GM21528 (cell line): ENCODE measurements at regions not wholly inside any gene's neighbourhood (a gene's known extent, or its start where the extent isn't known, plus 50 kb on each side); places are given as distances from the start of the nearest gene placed in this dataset.

Experiments
- ATAC-seq: cut with Tn5 transposase; IDR thresholded peaks from one replicate; pipeline ENCODE4 v1.9.1; 2021; ENCODE audit warnings: mild to moderate bottlenecking, moderate library complexity; ENCODE audit not compliant: unreplicated experiment, low FRiP score

DNA sequence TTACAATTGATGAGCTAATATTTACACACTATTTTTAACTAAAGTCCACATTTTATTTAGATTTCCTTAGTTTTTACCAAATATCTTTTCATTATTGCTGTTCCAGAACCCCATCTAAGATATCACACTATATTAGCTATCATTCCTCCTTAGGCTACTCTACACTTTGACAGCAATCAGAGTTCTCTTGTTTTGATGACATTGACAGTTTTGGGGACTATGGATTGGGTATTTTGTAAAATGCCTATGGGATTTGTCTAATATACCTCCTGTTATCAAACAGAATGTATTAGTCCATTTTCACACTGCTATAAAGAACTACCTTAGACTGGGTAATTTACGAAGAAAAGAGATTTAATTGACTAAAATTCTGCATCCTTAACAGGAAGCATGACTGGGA is 489.1 kb downstream of the FOXG1 start:
- ATAC-seq = no peak

DNA sequence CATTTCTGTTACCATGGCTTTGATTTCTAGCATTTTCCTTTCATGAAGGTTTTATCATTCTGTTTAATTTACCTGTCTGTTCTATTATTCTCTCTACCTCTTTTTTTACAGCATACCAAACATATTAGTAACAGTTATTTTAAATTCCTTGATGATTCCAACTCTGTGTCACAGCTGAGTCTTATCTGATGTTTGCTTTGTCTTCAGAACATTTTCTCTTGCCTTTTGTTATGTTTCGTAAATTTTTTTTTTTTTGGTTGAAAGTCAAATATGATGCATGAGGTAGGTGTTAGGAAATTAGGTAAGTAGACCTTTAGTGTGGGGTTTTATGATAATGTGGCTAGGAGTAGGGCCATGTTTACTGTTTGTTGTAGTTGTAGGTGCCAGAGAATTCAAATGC is 496.4 kb downstream of the FOXG1 start:
- ATAC-seq = no peak

DNA sequence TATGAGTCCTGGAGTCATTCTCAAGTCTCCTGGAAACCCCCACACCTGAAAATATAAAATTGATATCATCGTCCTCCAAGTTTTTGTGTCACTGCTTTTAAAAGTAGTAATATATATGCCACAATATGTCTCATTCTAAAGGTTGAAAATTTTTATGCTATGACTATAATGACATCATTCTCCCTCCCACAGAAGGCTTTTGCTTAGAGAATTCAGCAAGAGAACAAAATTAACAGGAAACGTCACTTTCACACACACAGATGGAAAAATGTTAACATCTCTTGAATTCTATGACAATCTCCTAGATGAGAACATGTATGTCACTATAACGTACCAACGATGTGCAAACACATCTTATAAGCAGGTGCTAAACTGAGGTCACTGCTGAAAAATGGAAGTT is 498.3 kb downstream of the FOXG1 start:
- no peak for ATAC-seq

DNA sequence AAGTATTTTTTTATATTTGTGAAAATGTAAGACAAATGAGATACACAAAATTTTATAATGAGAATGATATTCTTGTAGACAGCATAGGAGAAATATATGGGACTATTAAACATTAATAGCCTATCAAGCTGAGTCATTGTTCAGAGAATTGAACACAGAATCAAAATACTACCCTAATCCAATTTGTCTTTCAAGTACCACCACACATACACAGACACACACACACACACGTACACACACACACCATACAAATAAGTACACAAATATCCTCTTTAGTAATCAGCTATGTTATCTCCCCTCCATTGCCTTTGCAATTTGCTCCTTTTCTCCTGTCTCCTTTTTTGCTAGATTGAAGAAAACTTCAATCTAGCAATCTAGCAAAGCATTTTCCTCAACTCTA is 499.3 kb downstream of the FOXG1 start:
- ATAC-seq = no peak

- no peak for ATAC-seq
Observed at GRCh38 chr14:29271669-29272068, 505.1 kb downstream of the FOXG1 start.

- no peak for ATAC-seq
Observed at GRCh38 chr14:29273513-29273912, 506.9 kb downstream of the FOXG1 start.

DNA sequence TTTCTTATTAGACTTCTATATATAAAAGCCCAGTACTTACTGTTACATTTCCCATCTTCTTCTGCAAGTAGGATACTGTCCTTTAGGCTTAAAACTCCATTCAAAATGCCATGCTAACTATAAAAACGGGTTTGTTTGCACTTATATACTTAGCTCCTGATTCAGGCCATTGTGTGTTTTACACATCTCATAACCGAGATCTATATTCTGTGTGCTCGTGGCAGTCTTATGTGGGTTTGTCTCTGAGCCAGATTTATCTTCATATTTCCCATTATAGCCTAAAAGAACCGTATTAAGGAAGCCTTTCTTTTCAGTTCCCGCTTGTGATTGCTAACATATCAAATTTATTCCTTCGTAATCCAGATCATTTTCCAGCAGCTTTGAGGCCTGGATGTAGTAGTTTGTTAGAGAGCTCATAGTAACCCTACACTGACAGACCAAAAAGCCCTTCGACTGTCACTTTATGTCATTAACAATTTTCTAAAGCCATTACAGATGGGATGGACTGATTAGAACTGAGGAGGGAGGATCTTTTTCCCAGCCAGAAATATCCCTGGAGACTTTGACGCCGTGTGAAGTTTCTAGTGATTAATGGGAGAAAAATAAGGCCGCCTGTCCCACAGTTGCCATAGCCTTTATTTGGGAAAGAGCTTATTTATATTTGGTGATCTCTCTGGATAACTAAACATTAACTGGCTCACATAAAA is 508.5 kb downstream of the FOXG1 start:
- no peak for ATAC-seq

GRCh38 chr14:29278301-29279263 is 512.0 kb downstream of the FOXG1 start:
- ATAC-seq = no peak

- ATAC-seq = no peak
Observed at GRCh38 chr14:29282169-29282568, 515.6 kb downstream of the FOXG1 start.

- ATAC-seq = no peak
Observed at GRCh38 chr14:29290441-29290840, 523.9 kb downstream of the FOXG1 start.

DNA sequence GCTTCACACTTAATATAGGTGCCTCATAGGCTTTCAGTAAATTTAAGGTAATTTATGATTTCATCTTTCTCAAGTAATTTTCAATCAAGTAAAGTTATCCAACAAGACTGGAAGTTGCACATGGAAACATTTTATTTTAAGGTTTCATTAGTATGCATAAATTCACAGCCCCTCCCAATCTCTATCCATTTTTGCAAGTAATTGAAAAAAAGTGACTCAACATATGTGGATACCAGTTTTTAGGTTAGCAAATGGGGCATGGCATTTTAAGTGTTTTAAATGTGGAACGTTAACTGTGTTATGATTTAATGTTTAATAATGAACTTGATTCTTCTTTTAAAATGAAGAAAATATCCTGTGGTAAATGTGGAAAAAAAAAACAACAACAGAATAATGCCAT is 532.8 kb downstream of the FOXG1 start:
- no peak for ATAC-seq

DNA sequence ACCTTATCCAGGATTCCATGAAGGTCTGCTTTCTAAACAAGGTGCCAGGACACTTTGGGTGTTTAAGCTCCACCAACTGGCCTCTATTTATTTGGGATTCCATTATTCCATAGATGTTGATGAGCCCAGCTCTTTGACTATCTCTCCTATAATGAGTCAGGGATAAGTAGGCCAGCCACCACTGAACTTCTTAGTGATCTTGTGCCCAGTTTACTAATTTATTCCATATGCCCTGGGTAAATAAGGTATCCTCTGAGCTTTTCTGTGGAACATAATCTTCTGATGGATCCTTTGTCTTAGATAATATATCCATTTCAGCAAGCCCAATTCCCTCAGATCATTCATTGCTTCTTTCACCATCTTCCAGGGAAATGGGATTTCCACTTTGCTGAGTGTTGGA is 535.0 kb downstream of the FOXG1 start:
- no peak for ATAC-seq

GRCh38 chr14:29310210-29310609 is 543.6 kb downstream of the FOXG1 start:
- ATAC-seq = no peak

GRCh38 chr14:29310757-29311156 is 544.2 kb downstream of the FOXG1 start:
- no peak for ATAC-seq

GRCh38 chr14:29311983-29312382 is 545.4 kb downstream of the FOXG1 start:
- no peak for ATAC-seq

DNA sequence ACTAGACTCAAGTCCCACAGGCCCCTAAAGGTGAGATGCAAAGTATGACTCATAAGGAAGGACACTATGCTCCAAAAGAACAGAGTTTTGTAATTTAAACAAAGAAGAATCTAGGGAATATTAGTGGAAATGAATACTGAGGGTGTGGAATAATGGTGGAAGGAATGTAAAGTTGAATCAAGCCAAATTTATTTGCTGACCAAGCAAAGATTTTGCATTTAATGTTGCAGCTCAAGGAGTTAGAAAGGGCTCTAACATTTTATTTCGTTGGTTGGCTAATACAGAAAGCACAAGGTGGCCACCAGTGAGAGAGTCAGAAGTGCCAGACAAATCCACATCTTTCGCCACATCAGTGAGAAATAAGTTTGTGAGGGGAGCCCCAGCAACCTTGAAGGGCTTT is 550.3 kb downstream of the FOXG1 start:
- ATAC-seq = no peak

- ATAC-seq = no peak
Observed at GRCh38 chr14:29317423-29317822, 550.8 kb downstream of the FOXG1 start.

- no peak for ATAC-seq
Observed at GRCh38 chr14:29320286-29320685, 553.7 kb downstream of the FOXG1 start.

DNA sequence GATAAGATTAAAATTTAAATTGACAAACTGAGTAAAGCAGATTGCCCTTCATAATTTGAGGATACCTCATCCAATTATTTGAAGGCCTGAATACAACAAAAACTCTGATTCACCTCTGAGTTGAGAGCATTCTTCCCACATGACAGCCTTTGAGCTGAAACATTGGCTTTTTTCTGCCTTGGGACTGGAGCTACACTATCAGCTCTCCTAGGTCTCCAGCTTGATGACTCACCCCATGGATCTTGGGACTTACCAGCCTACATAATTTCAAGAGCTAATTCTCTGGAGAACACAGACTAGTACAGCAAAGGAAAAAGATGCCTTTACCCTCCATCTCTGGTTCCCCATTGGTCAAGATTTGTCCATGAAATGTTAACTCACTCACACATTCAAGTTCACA is 555.1 kb downstream of the FOXG1 start:
- ATAC-seq = no peak

- ATAC-seq = no peak
Observed at GRCh38 chr14:29339494-29340172, 573.0 kb downstream of the FOXG1 start.

DNA sequence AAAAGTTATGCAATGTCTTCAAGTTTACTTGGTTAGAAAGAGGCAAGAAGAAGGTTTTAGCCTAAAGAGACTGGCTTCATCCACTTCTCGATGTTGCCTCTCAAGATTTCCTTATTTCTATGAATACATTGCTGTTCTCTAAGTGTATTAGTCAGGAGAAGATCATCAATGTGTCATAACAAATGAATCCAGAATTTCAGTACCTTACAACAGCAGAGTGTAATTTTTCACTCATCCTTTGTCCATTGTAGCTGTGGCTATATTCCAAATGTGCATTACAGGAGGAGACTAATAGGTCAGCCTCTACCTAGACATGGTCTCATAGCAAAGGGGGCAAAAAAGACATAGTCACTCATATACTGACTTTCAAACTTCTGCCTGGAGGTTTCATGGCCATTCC is 579.1 kb downstream of the PRKD1 start:
- no peak for ATAC-seq
